HG03571 (cell line): ENCODE measurements at regions not wholly inside any gene's neighbourhood (a gene's known extent, or its start where the extent isn't known, plus 50 kb on each side); places are given as distances from the start of the nearest gene placed in this dataset.

Experiments
- ATAC-seq: cut with Tn5 transposase; IDR thresholded peaks from one replicate; pipeline ENCODE4 v1.9.1; 2021; ENCODE audit not compliant: unreplicated experiment

DNA sequence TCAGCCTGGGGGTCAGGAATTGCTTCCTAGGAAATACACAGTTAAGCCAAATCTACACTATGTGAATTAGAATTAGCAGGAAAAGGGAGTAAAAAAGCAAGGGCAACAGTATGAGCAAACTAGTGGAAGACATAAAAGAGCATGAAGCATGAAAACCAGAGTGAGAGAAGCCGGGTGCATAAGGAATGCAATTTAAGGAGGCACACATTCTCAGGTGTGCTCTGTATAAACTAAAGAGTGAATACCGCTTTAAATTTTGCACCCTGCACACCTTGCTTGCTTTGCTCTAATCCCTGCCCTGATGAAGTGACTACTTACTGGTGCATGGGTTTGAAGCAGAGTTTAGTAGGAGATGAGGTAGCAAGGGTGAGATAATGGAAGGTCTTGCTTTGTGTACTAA is 65.7 kb upstream of the EPHA4 start:
- ATAC-seq: no peak

GRCh38 chr2:221635949-221636348 is 63.8 kb upstream of the EPHA4 start:
- ATAC-seq: no peak

GRCh38 chr2:221629468-221629867 is 57.4 kb upstream of the EPHA4 start:
- ATAC-seq: no peak

DNA sequence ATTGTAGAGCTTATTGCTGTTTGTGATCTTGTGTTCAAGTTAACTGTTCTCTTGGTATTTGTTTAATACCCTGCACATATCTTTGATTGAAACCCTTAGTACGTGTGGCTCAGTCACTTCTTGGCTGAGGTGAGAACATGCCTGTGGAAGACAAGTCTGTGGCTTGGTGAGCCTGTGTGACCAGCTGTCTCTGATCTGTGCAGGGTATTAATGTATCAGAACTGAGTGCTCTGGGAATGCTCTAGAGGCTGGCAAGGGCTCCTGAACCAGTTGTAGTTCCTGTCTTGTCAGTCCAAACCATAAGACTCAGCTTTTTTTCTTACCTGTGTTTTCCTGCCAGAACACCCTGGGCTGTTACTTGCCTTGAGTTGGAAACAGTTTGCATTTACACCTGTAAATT is 52.4 kb upstream of the EPHA4 start:
- ATAC-seq: no peak
